Stimulated activated naive CD8-positive, alpha-beta T cell treated with anti-CD3 and anti-CD28 coated beads, Interleukin-15, amount 100 ng/mL, for 72 hours (primary cell): ENCODE measurements at regions not wholly inside any gene's neighbourhood (a gene's known extent, or its start where the extent isn't known, plus 50 kb on each side); places are given as distances from the start of the nearest gene placed in this dataset.
"Not testable (repeated sequence)": the region's sequence is repeated elsewhere in the genome, so short reads cannot be mapped to it uniquely, and the experiment has no call there.

Source experiments
- ATAC-seq: fragments of 150-1000 bp; cut with Tn5 transposase; 2 replicates; pipeline ENCODE4 v1.10.0; 2021; ENCODE audit warnings: mild to moderate bottlenecking, moderate library complexity
- DNase-seq, 2 donors: peaks; one replicate each; pipeline ENCODE4 v3.0.0; 2021 to 2022
- H3K27ac Mint-ChIP-seq, 2 donors: one replicate each; pipeline ENCODE4 v1.8.0; 2022; ENCODE audit warnings: mild to moderate bottlenecking in 2 of 2, mixed read lengths in 2 of 2, moderate library complexity in 2 of 2
- H3K27me3 Mint-ChIP-seq: one replicate; pipeline ENCODE4 v1.8.0; 2022; ENCODE audit warnings: mixed read lengths
- H3K4me1 Mint-ChIP-seq: one replicate; pipeline ENCODE4 v1.8.0; 2022; ENCODE audit warnings: mild to moderate bottlenecking, mixed read lengths
- H3K4me3 Mint-ChIP-seq, 2 donors: one replicate each; pipeline ENCODE4 v1.8.0; 2022; ENCODE audit warnings: mild to moderate bottlenecking in 2 of 2, mixed read lengths in 2 of 2, moderate library complexity in 1 of 2
- H3K9me3 Mint-ChIP-seq, 2 donors: one replicate each; pipeline ENCODE4 v1.8.0; 2022; ENCODE audit warnings: mixed read lengths in 2 of 2

GRCh38 chr4:13984991-13985800 lies 357.7 kb upstream of the BOD1L1 start:
- peaks cover 4 to 8% of the 10 kb centered on the region in 2 donors for H3K9me3 Mint-ChIP-seq
- DNase-seq: no peak
- H3K4me3 Mint-ChIP-seq: no peak overlapping the region
- peak overlapping the region in 1 of 2 donors; percentile 68 for H3K27ac Mint-ChIP-seq
- H3K4me1 Mint-ChIP-seq: peaks cover 10% of the 10 kb centered on the region
- no peak for ATAC-seq
- H3K27me3 Mint-ChIP-seq: peaks cover 16% of the 10 kb centered on the region

DNA sequence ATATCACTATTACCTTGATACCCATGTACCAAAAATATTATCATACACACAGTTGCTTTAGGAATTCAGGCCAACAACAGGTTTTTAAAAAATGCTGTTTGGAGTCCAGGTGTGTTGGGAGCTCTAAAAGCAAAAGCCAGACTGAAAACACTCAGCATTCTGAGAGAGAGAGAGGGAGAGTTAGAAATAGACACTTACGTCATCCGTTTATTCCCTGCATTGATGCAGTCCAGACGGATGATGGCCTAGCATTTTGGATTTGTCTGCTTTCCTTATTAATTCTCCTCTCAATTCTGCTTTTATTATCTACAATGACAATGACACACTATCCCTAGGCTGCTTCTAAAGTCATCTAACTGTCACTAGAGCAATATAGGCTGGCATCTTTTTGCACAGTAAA lies 358.3 kb upstream of the BOD1L1 start:
- peaks cover 4 to 8% of the 10 kb centered on the region in 2 donors for H3K9me3 Mint-ChIP-seq
- no peak overlapping the region for H3K4me3 Mint-ChIP-seq
- peaks cover 10% of the 10 kb centered on the region for H3K4me1 Mint-ChIP-seq
- ATAC-seq (no peak), DNase-seq (no peak)
- no peak overlapping the region for H3K27ac Mint-ChIP-seq
- peaks cover 16% of the 10 kb centered on the region for H3K27me3 Mint-ChIP-seq

DNA sequence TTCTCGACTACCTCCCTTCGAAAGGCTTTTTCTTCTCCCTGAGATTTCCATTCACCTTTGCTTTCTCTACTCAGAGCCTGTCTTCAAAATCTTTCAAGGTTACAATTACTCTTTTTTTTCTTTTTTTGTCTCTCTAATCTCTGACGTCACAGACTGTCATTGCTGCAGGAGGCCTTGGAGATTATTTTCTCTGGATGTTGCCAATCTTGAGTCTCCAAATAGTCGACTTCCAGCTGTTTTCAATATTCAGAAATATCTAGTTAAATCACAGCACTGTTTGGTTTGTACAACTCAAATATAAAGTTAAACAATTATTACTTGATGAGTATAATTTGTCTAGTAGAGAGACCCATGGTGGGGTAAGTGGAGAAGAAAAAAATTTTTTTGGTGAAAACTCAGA lies 359.0 kb upstream of the BOD1L1 start:
- no peak for DNase-seq
- H3K27me3 Mint-ChIP-seq: peaks cover 10% of the 10 kb centered on the region
- no peak overlapping the region for H3K4me3 Mint-ChIP-seq
- H3K27ac Mint-ChIP-seq: no peak overlapping the region
- no peak for ATAC-seq
- peaks cover 4 to 8% of the 10 kb centered on the region in 2 donors for H3K9me3 Mint-ChIP-seq
- H3K4me1 Mint-ChIP-seq: peaks cover 10% of the 10 kb centered on the region

DNA sequence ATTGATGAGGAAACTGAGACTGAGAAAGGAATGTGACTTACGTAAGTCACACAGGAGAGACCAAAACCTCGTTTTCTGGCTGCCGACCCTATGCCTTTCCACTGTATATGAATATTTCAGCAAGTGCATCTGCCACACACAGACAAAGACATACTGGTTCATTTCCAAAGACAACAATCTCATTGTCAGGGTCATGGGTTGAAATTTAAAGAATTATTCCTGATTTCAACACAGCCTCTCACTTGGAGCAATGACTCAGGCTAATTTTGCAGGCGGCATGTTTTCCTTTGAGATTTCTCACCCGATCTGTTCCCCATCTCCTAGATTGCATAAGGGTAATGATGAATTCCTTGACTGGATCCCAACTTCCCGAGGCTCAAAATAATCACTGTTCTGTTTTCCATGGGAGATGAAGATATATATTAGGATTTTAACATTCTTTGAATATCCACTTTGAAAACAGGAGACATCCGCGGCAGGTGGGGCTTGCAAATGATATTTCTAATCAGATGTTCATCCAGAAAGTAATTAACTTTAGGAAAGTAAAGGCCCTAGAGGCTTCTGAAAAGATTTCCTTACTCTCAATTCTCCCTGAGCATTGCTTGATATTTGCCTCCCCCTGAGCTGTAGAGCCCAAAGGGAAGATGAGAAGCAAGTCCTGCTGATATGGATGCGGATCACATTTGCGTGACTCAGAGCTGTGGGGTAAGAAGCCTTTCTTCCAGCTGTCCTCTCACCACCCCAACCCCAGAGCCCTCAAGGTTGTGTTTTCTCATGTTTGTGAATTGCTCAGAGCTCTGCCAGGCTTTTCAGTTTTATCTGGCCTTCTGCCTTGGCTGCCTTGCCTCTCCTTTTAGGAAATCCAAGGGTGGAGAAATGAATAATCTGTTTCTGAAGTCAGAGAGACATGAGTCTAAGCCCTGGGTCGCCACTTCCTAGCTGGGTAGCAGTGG lies 361.1 kb upstream of the BOD1L1 start:
- H3K27ac Mint-ChIP-seq: no peak overlapping the region
- peaks cover 4 to 5% of the 10 kb centered on the region in 2 donors for H3K9me3 Mint-ChIP-seq
- ATAC-seq: no peak
- H3K4me3 Mint-ChIP-seq: no peak overlapping the region
- no peak for DNase-seq
- no peaks in the 10 kb centered on the region for H3K4me1 Mint-ChIP-seq
- peaks cover 6% of the 10 kb centered on the region for H3K27me3 Mint-ChIP-seq

DNA sequence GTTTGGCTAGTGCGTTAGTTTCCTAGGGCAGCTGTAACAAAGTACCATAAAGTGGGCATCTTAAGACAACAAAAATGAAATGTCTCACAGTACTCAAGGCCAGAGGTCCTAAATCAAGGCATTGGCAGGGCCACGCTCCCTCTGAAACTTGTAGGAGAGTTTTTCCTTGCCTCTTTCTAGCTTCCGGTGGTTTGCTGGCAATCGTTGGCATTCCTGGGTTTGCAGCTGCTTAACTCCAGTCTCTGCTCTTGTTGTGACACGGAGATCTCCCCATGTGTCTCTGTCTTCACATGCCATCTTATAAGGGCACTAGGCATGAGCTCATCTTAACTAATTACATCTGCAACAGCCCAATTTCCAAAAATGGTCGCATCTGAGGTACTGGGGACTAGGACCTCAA lies 362.0 kb upstream of the BOD1L1 start:
- peaks cover 6% of the 10 kb centered on the region for H3K27me3 Mint-ChIP-seq
- H3K9me3 Mint-ChIP-seq: no peaks in the 10 kb centered on the region
- no peak overlapping the region for H3K4me3 Mint-ChIP-seq
- no peaks in the 10 kb centered on the region for H3K4me1 Mint-ChIP-seq
- no peak for ATAC-seq
- DNase-seq: no peak
- no peak overlapping the region for H3K27ac Mint-ChIP-seq

GRCh38 chr4:13990596-13991589 lies 363.4 kb upstream of the BOD1L1 start:
- no peak for ATAC-seq

GRCh38 chr4:13992041-13992440 lies 364.5 kb upstream of the BOD1L1 start:
- Mint-ChIP-seq H3K27me3 (peaks cover 6% of the 10 kb centered on the region), H3K9me3 (no peaks in the 10 kb centered on the region), H3K4me1 (no peaks in the 10 kb centered on the region), H3K27ac (no peak overlapping the region), H3K4me3 (no peak overlapping the region)
- ATAC-seq (no peak), DNase-seq (no peak)

More at GRCh38 chr4:13990596-13991589, 363.4 kb upstream of the BOD1L1 start:
- no peak overlapping the region for H3K4me3 Mint-ChIP-seq
- H3K27ac Mint-ChIP-seq: no peak overlapping the region
- no peak for DNase-seq
- H3K9me3 Mint-ChIP-seq: no peaks in the 10 kb centered on the region
- peaks cover 6% of the 10 kb centered on the region for H3K27me3 Mint-ChIP-seq
- H3K4me1 Mint-ChIP-seq: no peaks in the 10 kb centered on the region

- ATAC-seq (no peak), DNase-seq (no peak)
- Mint-ChIP-seq H3K27me3 (peaks cover 6% of the 10 kb centered on the region), H3K27ac (no peak overlapping the region), H3K4me1 (no peaks in the 10 kb centered on the region), H3K4me3 (no peak overlapping the region), H3K9me3 (no peaks in the 10 kb centered on the region)
Measured at GRCh38 chr4:13992975-13993520, 365.5 kb upstream of the BOD1L1 start.

DNA sequence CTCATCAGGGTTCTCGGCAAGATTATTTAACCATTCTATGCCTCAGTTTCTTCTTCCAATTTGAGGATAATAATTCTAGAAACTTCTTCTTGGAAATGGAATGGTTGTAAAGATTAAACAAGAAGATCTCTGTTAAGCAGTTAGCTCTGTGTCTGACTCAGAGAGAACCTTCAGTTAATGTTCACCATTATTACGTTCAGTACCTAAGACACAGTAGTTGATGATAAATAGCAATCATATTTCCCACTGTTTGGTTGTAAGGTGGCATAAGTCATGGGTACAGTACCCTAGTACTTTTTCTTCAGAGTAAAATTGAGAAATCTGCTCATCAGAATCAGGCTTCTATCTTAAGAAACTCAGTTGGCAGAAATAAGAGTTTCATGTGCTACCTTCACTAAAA lies 366.5 kb upstream of the BOD1L1 start:
- Mint-ChIP-seq H3K9me3 (no peaks in the 10 kb centered on the region), H3K4me1 (no peaks in the 10 kb centered on the region), H3K27me3 (peaks cover 6% of the 10 kb centered on the region), H3K27ac (no peak overlapping the region), H3K4me3 (no peak overlapping the region)
- no peak for DNase-seq
- ATAC-seq: no peak

- Mint-ChIP-seq H3K27me3 (peaks cover 7% of the 10 kb centered on the region), H3K4me1 (no peaks in the 10 kb centered on the region)
Measured at GRCh38 chr4:13998850-13999445, 371.4 kb upstream of the BOD1L1 start.

GRCh38 chr4:14000091-14000814 lies 372.7 kb upstream of the BOD1L1 start:
- Mint-ChIP-seq H3K4me1 (no peaks in the 10 kb centered on the region), H3K27ac (no peak overlapping the region), H3K4me3 (no peak overlapping the region), H3K27me3 (peaks cover 7% of the 10 kb centered on the region), H3K9me3 (peaks cover 27 to 39% of the 10 kb centered on the region in 2 donors)
- no peak for DNase-seq
- no peak for ATAC-seq

More at GRCh38 chr4:13998850-13999445, 371.4 kb upstream of the BOD1L1 start:
- Mint-ChIP-seq H3K27ac (no peak overlapping the region), H3K9me3 (peaks cover 24 to 36% of the 10 kb centered on the region in 2 donors), H3K4me3 (no peak overlapping the region)
- DNase-seq (no peak), ATAC-seq (no peak)

DNA sequence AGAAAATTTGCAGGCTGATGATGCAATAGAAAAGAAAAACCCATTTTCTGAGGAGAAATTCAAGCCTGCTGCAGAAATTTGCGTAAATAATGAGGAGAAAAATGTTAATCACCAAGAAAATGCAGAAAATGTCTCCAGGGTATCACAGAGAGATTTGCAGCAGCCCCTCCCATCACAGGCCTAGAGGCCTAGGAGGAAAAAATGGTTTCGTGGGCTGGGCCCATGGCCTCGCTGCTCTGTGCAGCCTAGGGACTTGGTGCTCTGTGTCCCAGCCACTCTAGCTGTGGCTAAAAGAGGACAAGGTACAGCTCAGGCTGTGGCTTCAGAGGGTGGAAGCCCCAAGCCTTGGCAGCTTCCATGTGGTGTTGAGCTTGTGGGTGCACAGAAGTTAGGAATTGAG lies 374.8 kb upstream of the BOD1L1 start:
- H3K4me1 Mint-ChIP-seq, ATAC-seq, H3K4me3 Mint-ChIP-seq, H3K27me3 Mint-ChIP-seq, DNase-seq, H3K27ac Mint-ChIP-seq: not testable (repeated sequence)
- peaks cover 27 to 39% of the 10 kb centered on the region in 2 donors for H3K9me3 Mint-ChIP-seq

GRCh38 chr4:14008494-14008893 lies 381.0 kb upstream of the BOD1L1 start:
- H3K4me3 Mint-ChIP-seq: no peak overlapping the region
- no peak overlapping the region for H3K27ac Mint-ChIP-seq
- DNase-seq (no peak), ATAC-seq (no peak)
- H3K27me3 Mint-ChIP-seq: no peaks in the 10 kb centered on the region
- H3K9me3 Mint-ChIP-seq: peaks cover 8% of the 10 kb centered on the region in 2 donors
- no peaks in the 10 kb centered on the region for H3K4me1 Mint-ChIP-seq
